ENCODE measurements at regions not wholly inside any gene's neighbourhood (a gene's known extent, or its start where the extent isn't known, plus 50 kb on each side); places are given as distances from the start of the nearest gene placed in this dataset.
"Not testable (repeated sequence)": the region's sequence is repeated elsewhere in the genome, so short reads cannot be mapped to it uniquely, and the experiment has no call there.

- DNase-seq (ENCODE audit: low spot score); intact Hi-C loops (cut with DNase I): not testable (repeated sequence)
These were observed 86.9 kb upstream of the CTDP1 start for GRCh38 chr18:79592684-79593083.

- intact Hi-C loops (cut with DNase I): loop anchor here in 1 of 2 donors (5.0 kb wide), 1 partner anchor 1334 kb away; no protein-coding TSS in a partner anchor
- peak; percentile 64 for DNase-seq (ENCODE audit: low spot score)
These were observed 83.7 kb upstream of the CTDP1 start for GRCh38 chr18:79595876-79596374.

GRCh38 chr18:79596446-79597175, 83.0 kb upstream of the CTDP1 start:
- intact Hi-C loops (cut with DNase I): loop anchor here in 1 of 2 donors (5.0 kb wide), 1 partner anchor 1334 kb away; no protein-coding TSS in a partner anchor
- peak; percentile 67 for DNase-seq (ENCODE audit: low spot score)

GRCh38 chr18:79597176-79597830, 82.3 kb upstream of the CTDP1 start:
- intact Hi-C loops (cut with DNase I): loop anchor here in 1 of 2 donors (5.0 kb wide), 1 partner anchor 1335 kb away; no protein-coding TSS in a partner anchor
- peak; percentile 63 for DNase-seq (ENCODE audit: low spot score)

- DNase-seq (ENCODE audit: low spot score): peak; percentile 74
- intact Hi-C loops (cut with DNase I): loop anchor here in 1 of 2 donors (5.0 kb wide), 1 partner anchor 1336 kb away; no protein-coding TSS in a partner anchor
These were observed 81.6 kb upstream of the CTDP1 start for GRCh38 chr18:79597831-79598632.

- peak; percentile 20 for DNase-seq (ENCODE audit: low spot score)
- intact Hi-C loops (cut with DNase I): loop anchor here in 1 of 2 donors (5.0 kb wide), 1 partner anchor 1336 kb away; no protein-coding TSS in a partner anchor
These were observed 80.9 kb upstream of the CTDP1 start for GRCh38 chr18:79598633-79599175.

GRCh38 chr18:79599441-79599931, 80.1 kb upstream of the CTDP1 start:
- DNase-seq (ENCODE audit: low spot score): peak; percentile 73
- intact Hi-C loops (cut with DNase I): loop anchor here in 1 of 2 donors (5.0 kb wide), 1 partner anchor 1337 kb away; no protein-coding TSS in a partner anchor

- intact Hi-C loops (cut with DNase I): no loop called here
- peak; percentile 56 for DNase-seq (ENCODE audit: low spot score)
These were observed 79.5 kb upstream of the CTDP1 start for GRCh38 chr18:79600141-79600540.

- intact Hi-C loops (cut with DNase I): no loop called here
- no peak for DNase-seq (ENCODE audit: low spot score)
These were observed 79.0 kb upstream of the CTDP1 start for GRCh38 chr18:79600596-79600995.

GRCh38 chr18:79601234-79601633, 78.4 kb upstream of the CTDP1 start:
- DNase-seq (ENCODE audit: low spot score): no peak
- intact Hi-C loops (cut with DNase I): no loop called here

- DNase-seq (ENCODE audit: low spot score): peak; percentile 69
- intact Hi-C loops (cut with DNase I): no loop called here
These were observed 76.0 kb upstream of the CTDP1 start for GRCh38 chr18:79603321-79604204.

- DNase-seq (ENCODE audit: low spot score): peak; percentile 68
- intact Hi-C loops (cut with DNase I): no loop called here
These were observed 75.2 kb upstream of the CTDP1 start for GRCh38 chr18:79604205-79604912.

GRCh38 chr18:79604913-79605880, 74.4 kb upstream of the CTDP1 start:
- intact Hi-C loops (cut with DNase I): no loop called here
- peak; percentile 58 for DNase-seq (ENCODE audit: low spot score)

GRCh38 chr18:79606071-79606470, 73.5 kb upstream of the CTDP1 start:
- DNase-seq (ENCODE audit: low spot score); intact Hi-C loops (cut with DNase I): not testable (repeated sequence)

- intact Hi-C loops (cut with DNase I): no loop called here
- peak; percentile 60 for DNase-seq (ENCODE audit: low spot score)
These were observed 72.8 kb upstream of the CTDP1 start for GRCh38 chr18:79606621-79607331.
